HL-60 (cell line): ENCODE measurements at regions not wholly inside any gene's neighbourhood (a gene's known extent, or its start where the extent isn't known, plus 50 kb on each side); places are given as distances from the start of the nearest gene placed in this dataset.

Source experiments
- DNase-seq, 2 experiments: peaks; one replicate each; pipeline ENCODE4 v3.0.0-alpha.2; 2010 to 2020; ENCODE audit warnings: low read depth in 1 of 2, low spot score in 1 of 2
- H3K27ac ChIP-seq: fragments of 250-450 bp; sonication (Bioruptor Pico); replicated peaks from 2 replicates; pipeline ENCODE4 v1.5.1; 2020; ENCODE audit warnings: mild to moderate bottlenecking, moderate library complexity
- H3K27me3 ChIP-seq: fragments of 250-450 bp; sonication (Bioruptor Pico); 2 replicates; pipeline ENCODE4 v1.5.1; 2021; ENCODE audit warnings: mild to moderate bottlenecking, moderate library complexity; ENCODE audit not compliant: insufficient read depth, poor library complexity, severe bottlenecking
- H3K4me3 ChIP-seq: replicated peaks from 2 replicates; pipeline ENCODE4 v1.5.1; 2011; ENCODE audit warnings: mild to moderate bottlenecking, control low read depth, low read length; ENCODE audit not compliant: insufficient read depth
- CTCF ChIP-seq: IDR thresholded peaks from one replicate; pipeline ENCODE4 v1.5.1; 2011; ENCODE audit warnings: low read length, control low read depth, inconsistent platforms; ENCODE audit not compliant: insufficient read depth
- GABPA ChIP-seq: IDR thresholded peaks from 2 replicates; pipeline ENCODE4 v1.6.1; 2012; ENCODE audit warnings: low read depth
- POLR2AphosphoS5 ChIP-seq: IDR thresholded peaks from 2 replicates; pipeline ENCODE4 v1.6.1; 2012; ENCODE audit warnings: low read depth
- REST ChIP-seq: IDR thresholded peaks from 2 replicates; pipeline ENCODE4 v1.6.1; 2012; ENCODE audit warnings: low read depth; ENCODE audit not compliant: insufficient replicate concordance
- SPI1 ChIP-seq: IDR thresholded peaks from 2 replicates; pipeline ENCODE4 v1.6.1; 2012; ENCODE audit warnings: low read depth, mild to moderate bottlenecking, borderline replicate concordance

GRCh38 chr20:9971746-9972145 lies 63.0 kb upstream of the ANKEF1 start:
- Histone ChIP-seq H3K4me3 (no peak overlapping the region), H3K27me3 (no peaks in the 10 kb centered on the region), H3K27ac (no peak overlapping the region)
- DNase-seq = no peak
- no peak for TF ChIP-seq POLR2AphosphoS5
- no peak for TF ChIP-seq REST
- no peak for TF ChIP-seq CTCF
- no peak for TF ChIP-seq SPI1
- no peak for TF ChIP-seq GABPA

GRCh38 chr20:9969626-9970025 lies 65.2 kb upstream of the ANKEF1 start:
- Histone ChIP-seq H3K27me3 (no peaks in the 10 kb centered on the region), H3K4me3 (no peak overlapping the region), H3K27ac (no peak overlapping the region)
- no peak for DNase-seq
- TF ChIP-seq POLR2AphosphoS5 = no peak

GRCh38 chr20:9968015-9968414 lies 66.8 kb upstream of the ANKEF1 start:
- no peak for DNase-seq
- TF ChIP-seq REST = no peak
- no peak for TF ChIP-seq CTCF
- TF ChIP-seq GABPA = no peak
- TF ChIP-seq SPI1 = no peak
- no peak for TF ChIP-seq POLR2AphosphoS5

GRCh38 chr20:9966966-9967365 lies 67.8 kb upstream of the ANKEF1 start:
- DNase-seq = no peak
- no peak overlapping the region for H3K27ac ChIP-seq
- no peak overlapping the region for H3K4me3 ChIP-seq
- TF ChIP-seq POLR2AphosphoS5 = no peak
- no peak for TF ChIP-seq REST
- no peak for TF ChIP-seq CTCF
- TF ChIP-seq GABPA = no peak
- no peak for TF ChIP-seq SPI1
- H3K27me3 ChIP-seq = no peaks in the 10 kb centered on the region

More at GRCh38 chr20:9968015-9968414, 66.8 kb upstream of the ANKEF1 start:
- Histone ChIP-seq H3K4me3 (no peak overlapping the region), H3K27me3 (no peaks in the 10 kb centered on the region), H3K27ac (no peak overlapping the region)
